PFSK-1 (cell line): ENCODE measurements at regions not wholly inside any gene's neighbourhood (a gene's known extent, or its start where the extent isn't known, plus 50 kb on each side); places are given as distances from the start of the nearest gene placed in this dataset.

Source experiments
- FOXP2 ChIP-seq: optimal IDR thresholded peaks from 2 replicates; pipeline ENCODE3; 2011; ENCODE audit warnings: borderline replicate concordance, control low read depth, inconsistent platforms; ENCODE audit not compliant: insufficient read depth; ENCODE audit errors: extremely low read length, extremely low read depth
- POLR2AphosphoS5 ChIP-seq: IDR thresholded peaks from 2 replicates; pipeline ENCODE4 v1.6.1; 2012; ENCODE audit warnings: low read depth, mild to moderate bottlenecking, control low read depth, low read length, moderate library complexity
- REST ChIP-seq, 2 experiments: IDR thresholded peaks; 2 replicates each; pipeline versions ENCODE4 v1.6.1 to v1.8.0; 2011 to 2012; ENCODE audit warnings: low read depth in 2 of 2, low read length in 2 of 2, control low read depth in 1 of 2, inconsistent platforms in 1 of 2, mild to moderate bottlenecking in 1 of 2, moderate library complexity in 1 of 2; ENCODE audit not compliant: insufficient read depth in 1 of 2
- SIN3A ChIP-seq: IDR thresholded peaks from 2 replicates; pipeline ENCODE4 v1.6.1; 2012; ENCODE audit warnings: mild to moderate bottlenecking, low read length, moderate library complexity, borderline replicate concordance; ENCODE audit not compliant: insufficient read depth
- TAF1 ChIP-seq: IDR thresholded peaks from 2 replicates; pipeline ENCODE4 v1.6.1; 2012; ENCODE audit warnings: low read length, control low read depth, borderline replicate concordance; ENCODE audit not compliant: insufficient read depth

GRCh38 chr3:4223777-4224176, 79.4 kb upstream of the SETMAR start:
- no peak for TF ChIP-seq POLR2AphosphoS5

- TF ChIP-seq POLR2AphosphoS5 (no peak), TAF1 (no peak), FOXP2 (no peak)
Measured at GRCh38 chr3:4224331-4224730, 78.8 kb upstream of the SETMAR start.

GRCh38 chr3:4225005-4225471, 78.1 kb upstream of the SETMAR start:
- no peak for TF ChIP-seq SIN3A
- TF ChIP-seq FOXP2, result no peak
- no peak for TF ChIP-seq REST (IDR thresholded peaks at IDR 0.05; ENCODE audit: insufficient read depth in 1 of 2, low read depth in 2 of 2, low read length in 2 of 2)
- no peak for TF ChIP-seq TAF1
- no peak for TF ChIP-seq POLR2AphosphoS5

GRCh38 chr3:4228295-4228694, 74.9 kb upstream of the SETMAR start:
- TF ChIP-seq POLR2AphosphoS5, result no peak
- TF ChIP-seq REST (IDR thresholded peaks at IDR 0.05; ENCODE audit: insufficient read depth in 1 of 2, low read depth in 2 of 2, low read length in 2 of 2), result no peak
- TF ChIP-seq SIN3A, result no peak
- no peak for TF ChIP-seq TAF1
- TF ChIP-seq FOXP2, result no peak

- no peak for TF ChIP-seq SIN3A
- TF ChIP-seq REST (IDR thresholded peaks at IDR 0.05; ENCODE audit: insufficient read depth in 1 of 2, low read depth in 2 of 2, low read length in 2 of 2), result no peak
- TF ChIP-seq POLR2AphosphoS5, result no peak
- no peak for TF ChIP-seq TAF1
- no peak for TF ChIP-seq FOXP2
Measured at GRCh38 chr3:4231041-4231440, 72.1 kb upstream of the SETMAR start.

- TF ChIP-seq REST (IDR thresholded peaks at IDR 0.05; ENCODE audit: insufficient read depth in 1 of 2, low read depth in 2 of 2, low read length in 2 of 2) (no peak), POLR2AphosphoS5 (no peak), FOXP2 (no peak), SIN3A (no peak), TAF1 (no peak)
Measured at GRCh38 chr3:4232798-4233197, 70.4 kb upstream of the SETMAR start.
